IMR-90 (cell line): ENCODE measurements at regions not wholly inside any gene's neighbourhood (a gene's known extent, or its start where the extent isn't known, plus 50 kb on each side); places are given as distances from the start of the nearest gene placed in this dataset.

Experiments used
- ATAC-seq: fragments of 200-7000 bp; cut with Tn5 transposase; 2 replicates; pipeline ENCODE4 v1.9.1; 2020; ENCODE audit warnings: low read depth, mild to moderate bottlenecking, moderate library complexity
- BruUV-seq: library from RNA; stranded (reverse); fragments of 400-500 nt; replicated peaks from 2 replicates; lab custom pipeline; 2021; lab: Mats Ljungman, UMichigan
- CTCF ChIA-PET: fragments of 300-600 bp; formaldehyde crosslinking; extraction: SDS; loops from one replicate; lab custom pipeline; 2021; ENCODE audit warnings: antibody characterized with exemption; lab: Yijun Ruan, JAX
- POLR2A ChIA-PET: fragments of 300-600 bp; sonication (Branson Sonifier 250); formaldehyde crosslinking; loops from one replicate; lab custom pipeline; 2022; ENCODE audit warnings: antibody characterized with exemption; ENCODE audit not compliant: unreplicated experiment; lab: Charles Lee
- DNase-seq: peaks from one replicate; pipeline ENCODE4 v3.0.0; 2013
- H2AFZ ChIP-seq: replicated peaks from 2 replicates; pipeline ENCODE3; 2013; ENCODE audit warnings: low read length, mild to moderate bottlenecking; ENCODE audit not compliant: poor library complexity
- H2AK5ac ChIP-seq: 2 replicates; pipeline ENCODE4 v1.6.1; 2013; ENCODE audit warnings: low read depth, low read length, inconsistent platforms
- H2AK9ac ChIP-seq: replicated peaks from 2 replicates; pipeline ENCODE3; 2013; ENCODE audit warnings: mild to moderate bottlenecking, low read depth, low read length, moderate library complexity; ENCODE audit not compliant: poor library complexity
- H2BK120ac ChIP-seq: 2 replicates; pipeline ENCODE4 v1.6.1; 2013; ENCODE audit warnings: low read depth, low read length, inconsistent platforms
- H2BK15ac ChIP-seq: 3 replicates; pipeline ENCODE4 v1.6.1; 2013; ENCODE audit warnings: low read depth, low read length, inconsistent platforms
- H2BK20ac ChIP-seq: 2 replicates; pipeline ENCODE4 v1.6.1; 2013; ENCODE audit warnings: low read depth, mild to moderate bottlenecking, inconsistent platforms, low read length, moderate library complexity
- H2BK5ac ChIP-seq: 2 replicates; pipeline ENCODE4 v1.6.1; 2013; ENCODE audit warnings: mild to moderate bottlenecking, low read depth, low read length, inconsistent platforms; ENCODE audit not compliant: poor library complexity, severe bottlenecking
- H3K14ac ChIP-seq: replicated peaks from 2 replicates; pipeline ENCODE4 v1.6.1; 2013; ENCODE audit warnings: low read depth, low read length, inconsistent platforms
- H3K18ac ChIP-seq: 2 replicates; pipeline ENCODE4 v1.6.1; 2013; ENCODE audit warnings: low read depth, low read length, control low read depth
- H3K23ac ChIP-seq: 2 replicates; pipeline ENCODE4 v1.6.1; 2013; ENCODE audit warnings: low read depth, low read length, inconsistent platforms
- H3K27ac ChIP-seq: 2 replicates; pipeline ENCODE4 v1.5.1; 2013; ENCODE audit warnings: mild to moderate bottlenecking, control low read depth, low read length; ENCODE audit not compliant: insufficient read depth
- H3K27me3 ChIP-seq: 2 replicates; pipeline ENCODE4 v1.6.1; 2013; ENCODE audit warnings: low read length; ENCODE audit not compliant: control insufficient read depth, insufficient read depth
- H3K36me3 ChIP-seq: 2 replicates; pipeline ENCODE4 v1.6.1; 2013; ENCODE audit warnings: low read length, mixed read lengths; ENCODE audit not compliant: control insufficient read depth, insufficient read depth
- H3K4ac ChIP-seq: 2 replicates; pipeline ENCODE4 v1.6.1; 2013; ENCODE audit warnings: low read depth, low read length, inconsistent platforms
- H3K4me1 ChIP-seq: 2 replicates; pipeline ENCODE4 v1.6.1; 2013; ENCODE audit warnings: low read length, mixed read lengths; ENCODE audit not compliant: control insufficient read depth, insufficient read depth
- H3K4me2 ChIP-seq: 2 replicates; pipeline ENCODE4 v1.6.1; 2013; ENCODE audit warnings: low read depth, mild to moderate bottlenecking, control low read depth, low read length, moderate library complexity
- H3K4me3 ChIP-seq: 2 replicates; pipeline ENCODE4 v1.5.1; 2013; ENCODE audit warnings: low read depth, mild to moderate bottlenecking, control low read depth, low read length, moderate library complexity; ENCODE audit not compliant: insufficient read depth
- H3K56ac ChIP-seq: 2 replicates; pipeline ENCODE4 v1.6.1; 2013; ENCODE audit warnings: low read length, inconsistent platforms; ENCODE audit not compliant: insufficient read depth; ENCODE audit errors: extremely low read depth
- H3K79me1 ChIP-seq, 2 experiments: 2 replicates each; pipeline ENCODE4 v1.6.1; 2013; ENCODE audit warnings: low read length in 2 of 2, inconsistent platforms in 1 of 2, low read depth in 1 of 2
- H3K9ac ChIP-seq: 2 replicates; pipeline ENCODE4 v1.6.1; 2013; ENCODE audit warnings: low read depth, low read length, control low read depth
- H3K9me1 ChIP-seq: 2 replicates; pipeline ENCODE4 v1.6.1; 2013; ENCODE audit warnings: low read length, inconsistent platforms; ENCODE audit not compliant: insufficient read depth
- H3K9me3 ChIP-seq: 2 replicates; pipeline ENCODE4 v1.6.1; 2013; ENCODE audit warnings: low read length; ENCODE audit not compliant: control insufficient read depth, insufficient read depth
- H4K20me1 ChIP-seq: 2 replicates; pipeline ENCODE4 v1.6.1; 2013; ENCODE audit warnings: low read length, inconsistent platforms; ENCODE audit not compliant: insufficient read depth
- H4K5ac ChIP-seq: 2 replicates; pipeline ENCODE4 v1.6.1; 2013; ENCODE audit warnings: mild to moderate bottlenecking, low read depth, low read length, control low read depth
- H4K8ac ChIP-seq, 2 experiments: 2 replicates each; pipeline ENCODE4 v1.6.1; 2013; ENCODE audit warnings: low read depth in 2 of 2, low read length in 2 of 2, control low read depth in 1 of 2, inconsistent platforms in 1 of 2
- H4K91ac ChIP-seq: 2 replicates; pipeline ENCODE4 v1.6.1; 2013; ENCODE audit warnings: low read depth, low read length, inconsistent platforms; ENCODE audit not compliant: insufficient read depth
- CHD1 ChIP-seq: IDR thresholded peaks from 2 replicates; pipeline ENCODE4 v1.6.1; 2012; ENCODE audit warnings: low read depth, low read length, improper control_type of control experiment
- ELK1 ChIP-seq: fragments of 150-350 bp; IDR thresholded peaks from 2 replicates; pipeline ENCODE4 v1.6.1; 2016; ENCODE audit warnings: low read depth, mild to moderate bottlenecking, low read length, moderate library complexity, borderline replicate concordance
- MAZ ChIP-seq: IDR thresholded peaks from 2 replicates; pipeline ENCODE4 v1.6.1; 2012; ENCODE audit warnings: low read depth, mild to moderate bottlenecking, low read length, improper control_type of control experiment, moderate library complexity, borderline replicate concordance
- MXI1 ChIP-seq: IDR thresholded peaks from 2 replicates; pipeline ENCODE4 v1.6.1; 2012; ENCODE audit warnings: low read depth, mild to moderate bottlenecking, low read length, moderate library complexity, borderline replicate concordance
- NFE2L2 ChIP-seq: fragments of 150-350 bp; IDR thresholded peaks from 2 replicates; pipeline ENCODE4 v1.6.1; 2016; ENCODE audit warnings: low read depth, mild to moderate bottlenecking, low read length
- RFX5 ChIP-seq: IDR thresholded peaks from 2 replicates; pipeline ENCODE4 v1.8.0; 2012; ENCODE audit warnings: low read depth, mild to moderate bottlenecking, low read length, moderate library complexity
- SMC3 ChIP-seq: fragments of 150-350 bp; IDR thresholded peaks from 2 replicates; pipeline ENCODE4 v1.6.1; 2016; ENCODE audit warnings: low read depth, mild to moderate bottlenecking, antibody characterized with exemption, low read length, moderate library complexity
- USF2 ChIP-seq: fragments of 150-350 bp; IDR thresholded peaks from 2 replicates; pipeline ENCODE4 v1.6.1; 2017; ENCODE audit warnings: mild to moderate bottlenecking, antibody characterized with exemption, low read length, low read depth
- WGBS, 2 experiments: methylation state at CpG; one replicate each; pipeline versions ENCODE4 v1.1.5 to v1.1.7; 2013; ENCODE audit warnings: missing lambda C conversion rate in 2 of 2; ENCODE audit not compliant: insufficient read length in 1 of 2; ENCODE audit errors: extremely low coverage in 2 of 2; 5-methylcytosine and 5-hydroxymethylcytosine counted together
- dilution Hi-C: fragments of 300-500 bp; cut with HindIII; formaldehyde crosslinking; loops from one replicate; pipeline ENCODE4 v1.14.3; 2018; ENCODE audit warnings: low sequenced_read_pairs; ENCODE audit not compliant: unreplicated experiment
- in situ Hi-C: fragments of 300-500 bp; cut with MboI; formaldehyde crosslinking; loops from 3 replicates; pipeline ENCODE4 v1.14.3; 2019; ENCODE audit warnings: low sequenced_read_pairs, inconsistent platforms, mixed read lengths
- intact Hi-C: fragments of 100-400 bp; cut with micrococcal nuclease; formaldehyde crosslinking; loops from 2 replicates; pipeline ENCODE4 v1.10.0; 2022

DNA sequence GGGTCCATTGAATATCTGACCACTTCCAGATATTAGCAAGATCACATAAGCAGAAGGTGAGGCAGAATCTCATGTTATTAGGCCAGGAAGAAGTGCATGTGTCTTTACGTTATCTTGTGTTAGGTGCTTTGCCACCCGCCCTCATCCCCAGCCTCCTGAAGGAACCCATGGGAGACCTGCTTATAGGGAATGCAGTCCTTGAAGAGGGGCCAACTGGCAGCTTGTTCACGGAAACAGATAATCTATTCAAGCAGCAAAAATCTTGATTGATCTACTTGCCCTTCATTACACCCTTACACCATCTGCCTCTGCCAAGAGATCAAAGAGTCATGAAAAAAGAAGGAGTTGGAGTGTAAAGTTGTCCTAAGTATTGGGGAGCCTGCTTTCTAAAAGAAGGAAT is 576.4 kb downstream of the HTR1B start:
- POLR2A ChIA-PET, result no interaction called here
- dilution Hi-C loops, result no loop called here

More for the DNA sequence above, 576.4 kb downstream of the HTR1B start:
- Histone ChIP-seq H3K14ac (no peak overlapping the region), H3K4me2 (no peak overlapping the region), H4K5ac (no peak overlapping the region), H2BK20ac (no peak overlapping the region), H2AK5ac (no peak overlapping the region), H3K23ac (no peak overlapping the region), H2AK9ac (no peak overlapping the region), H2BK15ac (no peak overlapping the region), H3K79me1 (no peaks in the 10 kb centered on the region), H3K18ac (no peak overlapping the region), H3K27ac (no peak overlapping the region), H4K8ac (no peak overlapping the region), H2BK5ac (no peak overlapping the region), H3K9me1 (no peaks in the 10 kb centered on the region), H2BK120ac (no peak overlapping the region), H4K20me1 (no peaks in the 10 kb centered on the region), H3K36me3 (no peaks in the 10 kb centered on the region), H3K4me1 (no peaks in the 10 kb centered on the region), H4K91ac (no peak overlapping the region), H3K4me3 (no peak overlapping the region), H2AFZ (no peak overlapping the region), H3K56ac (no peak overlapping the region), H3K9me3 (no peaks in the 10 kb centered on the region), H3K4ac (no peak overlapping the region), H3K9ac (no peak overlapping the region), H3K27me3 (no peaks in the 10 kb centered on the region)
- BruUV-seq, result no TSS peak
- in situ Hi-C loops, result no loop called here
- ATAC-seq (no peak), DNase-seq (no peak)
- intact Hi-C loops, result no loop called here
- TF ChIP-seq MXI1, result no peak
- TF ChIP-seq RFX5, result no peak
- TF ChIP-seq SMC3, result no peak
- TF ChIP-seq NFE2L2, result no peak
- TF ChIP-seq CHD1, result no peak
- no peak for TF ChIP-seq MAZ
- no peak for TF ChIP-seq USF2
- no peak for TF ChIP-seq ELK1
- CTCF ChIA-PET, result interaction anchor here (0.6 kb wide), 1 partner anchor 201 kb away, joined by 3 read pairs; no protein-coding TSS in a partner anchor
- no CpG with 5 or more reads among the region's 3 CpGs for WGBS, 2 experiments
